ENCODE measurements at regions not wholly inside any gene's neighbourhood (a gene's known extent, or its start where the extent isn't known, plus 50 kb on each side); places are given as distances from the start of the nearest gene placed in this dataset.

DNA sequence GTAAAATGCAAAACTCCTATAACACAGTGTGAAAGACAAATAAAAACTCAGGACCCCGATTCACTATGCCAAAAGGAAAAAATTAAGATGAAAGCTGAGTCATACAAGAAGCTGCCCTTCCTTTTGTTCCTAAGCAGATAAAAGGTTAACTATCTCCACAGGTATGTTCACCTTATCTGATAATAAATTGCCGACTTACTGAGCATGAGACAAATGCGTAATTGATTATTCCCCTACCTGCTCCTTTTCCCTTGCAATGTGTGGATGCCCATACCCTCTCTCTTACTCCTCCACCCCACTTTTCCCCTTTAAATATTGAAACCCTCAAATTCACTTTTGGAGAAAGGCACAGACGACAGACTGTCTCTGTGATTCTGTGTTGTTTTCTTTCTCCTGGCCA is 148.6 kb upstream of the TMEM260 start:
- ChIA-PET CTCF (interaction anchor here (1.3 kb wide), 1 partner anchor 9 kb away, joined by 3 read pairs; no protein-coding TSS in a partner anchor), POLR2A (no interaction called here)

DNA sequence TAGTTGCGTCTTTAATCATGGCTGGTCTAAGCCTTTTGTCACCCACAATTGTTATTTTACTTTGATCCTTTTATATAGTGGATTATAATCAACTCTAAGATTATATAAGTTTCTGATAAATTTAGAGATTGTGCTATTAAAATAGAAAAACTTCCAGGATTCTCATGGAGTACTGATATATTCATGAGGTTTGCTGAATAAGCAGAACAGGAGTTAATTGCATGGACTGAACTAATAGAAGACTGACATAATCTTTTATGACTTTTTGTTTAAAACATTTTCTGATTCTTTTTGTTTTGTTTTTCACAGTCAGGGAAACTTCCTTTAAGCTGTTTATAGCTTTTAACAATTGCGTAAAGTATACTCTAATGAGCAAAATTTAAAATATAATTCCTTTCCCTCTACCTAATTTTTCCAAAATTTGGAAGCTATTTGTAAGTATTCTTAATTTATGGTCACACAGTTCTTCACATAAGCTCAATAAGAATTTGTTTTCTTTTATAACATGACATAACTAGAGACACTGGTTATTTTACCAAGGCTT is 129.9 kb upstream of the TMEM260 start:
- no peaks in the 10 kb centered on the region for H3K27me3 ChIP-seq (ENCODE audit: insufficient read depth, low read length)

More for the DNA sequence above, 148.6 kb upstream of the TMEM260 start:
- H3K4me1 ChIP-seq (ENCODE audit: control insufficient read depth in 1 of 2, insufficient read depth in 2 of 2, low read length in 2 of 2): no peaks in the 10 kb centered on the region
- no peaks in the 10 kb centered on the region for H4K20me1 ChIP-seq (ENCODE audit: insufficient read depth)
- no peak overlapping the region for H3K27ac ChIP-seq (ENCODE audit: low read depth, low read length)
- DNase-seq (ENCODE audit: low read depth, low spot score): no peak
- TF ChIP-seq, protein P1, sequence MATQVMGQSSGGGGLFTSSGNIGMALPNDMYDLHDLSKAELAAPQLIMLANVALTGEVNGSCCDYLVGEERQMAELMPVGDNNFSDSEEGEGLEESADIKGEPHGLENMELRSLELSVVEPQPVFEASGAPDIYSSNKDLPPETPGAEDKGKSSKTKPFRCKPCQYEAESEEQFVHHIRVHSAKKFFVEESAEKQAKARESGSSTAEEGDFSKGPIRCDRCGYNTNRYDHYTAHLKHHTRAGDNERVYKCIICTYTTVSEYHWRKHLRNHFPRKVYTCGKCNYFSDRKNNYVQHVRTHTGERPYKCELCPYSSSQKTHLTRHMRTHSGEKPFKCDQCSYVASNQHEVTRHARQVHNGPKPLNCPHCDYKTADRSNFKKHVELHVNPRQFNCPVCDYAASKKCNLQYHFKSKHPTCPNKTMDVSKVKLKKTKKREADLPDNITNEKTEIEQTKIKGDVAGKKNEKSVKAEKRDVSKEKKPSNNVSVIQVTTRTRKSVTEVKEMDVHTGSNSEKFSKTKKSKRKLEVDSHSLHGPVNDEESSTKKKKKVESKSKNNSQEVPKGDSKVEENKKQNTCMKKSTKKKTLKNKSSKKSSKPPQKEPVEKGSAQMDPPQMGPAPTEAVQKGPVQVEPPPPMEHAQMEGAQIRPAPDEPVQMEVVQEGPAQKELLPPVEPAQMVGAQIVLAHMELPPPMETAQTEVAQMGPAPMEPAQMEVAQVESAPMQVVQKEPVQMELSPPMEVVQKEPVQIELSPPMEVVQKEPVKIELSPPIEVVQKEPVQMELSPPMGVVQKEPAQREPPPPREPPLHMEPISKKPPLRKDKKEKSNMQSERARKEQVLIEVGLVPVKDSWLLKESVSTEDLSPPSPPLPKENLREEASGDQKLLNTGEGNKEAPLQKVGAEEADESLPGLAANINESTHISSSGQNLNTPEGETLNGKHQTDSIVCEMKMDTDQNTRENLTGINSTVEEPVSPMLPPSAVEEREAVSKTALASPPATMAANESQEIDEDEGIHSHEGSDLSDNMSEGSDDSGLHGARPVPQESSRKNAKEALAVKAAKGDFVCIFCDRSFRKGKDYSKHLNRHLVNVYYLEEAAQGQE (IDR thresholded peaks at IDR 0.05; ENCODE audit: low read depth): no peak
- TF ChIP-seq SP1 (IDR thresholded peaks at IDR 0.05; ENCODE audit: low read depth) (no peak), CEBPB (IDR thresholded peaks at IDR 0.05; ENCODE audit: low read depth) (no peak)
- ATAC-seq: no peak
- no peaks in the 10 kb centered on the region for H3K9me3 ChIP-seq (ENCODE audit: control insufficient read depth in 1 of 2, insufficient read depth in 1 of 2, low read depth in 1 of 2, low read length in 2 of 2)
- H3K79me2 ChIP-seq (ENCODE audit: insufficient read depth, low read length): no peaks in the 10 kb centered on the region
- intact Hi-C loops (cut with micrococcal nuclease): no loop called here
- no peak overlapping the region for H3K4me3 ChIP-seq (replicated peaks in 1 of 2; ENCODE audit: low read depth in 1 of 2, low read length in 2 of 2)
- H3K27me3 ChIP-seq (ENCODE audit: insufficient read depth, low read length): peaks cover 18% of the 10 kb centered on the region; the same call in 1 of the 2 replicates
- no TSS peak for BruUV-seq (replicated peaks)
- H3K36me3 ChIP-seq (ENCODE audit: control insufficient read depth in 1 of 2, insufficient read depth in 2 of 2, low read length in 2 of 2): no peaks in the 10 kb centered on the region
- H3K9me2 ChIP-seq (ENCODE audit: insufficient read depth): no peaks in the 10 kb centered on the region
- RAD21 ChIA-PET (ENCODE audit: low non-redundant PET in 1 of 2, low total read pairs in 2 of 2, uncharacterized antibody in 2 of 2, unreplicated experiment in 2 of 2): no interaction called here
- no peak overlapping the region for H2AFZ ChIP-seq (ENCODE audit: low read depth, low read length, poor library complexity, severe bottlenecking)
- no peak overlapping the region for H3K4me2 ChIP-seq (ENCODE audit: low read length)
- no peak overlapping the region for H3K9ac ChIP-seq (ENCODE audit: low read length)

More for the DNA sequence above, 129.9 kb upstream of the TMEM260 start:
- RAD21 ChIA-PET (ENCODE audit: low non-redundant PET in 1 of 2, low total read pairs in 2 of 2, uncharacterized antibody in 2 of 2, unreplicated experiment in 2 of 2): no interaction called here
- H3K4me2 ChIP-seq (ENCODE audit: low read length): no peak overlapping the region
- ATAC-seq (no peak), DNase-seq (ENCODE audit: low read depth, low spot score) (no peak)
- no TSS peak for BruUV-seq (replicated peaks)
- H3K9me3 ChIP-seq (ENCODE audit: control insufficient read depth in 1 of 2, insufficient read depth in 1 of 2, low read depth in 1 of 2, low read length in 2 of 2): no peaks in the 10 kb centered on the region
- CTCF ChIA-PET: no interaction called here
- POLR2A ChIA-PET: no interaction called here
- TF ChIP-seq FOSL1 (IDR thresholded peaks at IDR 0.05; ENCODE audit: low read depth) (no peak), EGR1 (IDR thresholded peaks at IDR 0.05; ENCODE audit: low read depth) (no peak), SRF (IDR thresholded peaks at IDR 0.05; ENCODE audit: low read depth) (no peak), POLR2A (IDR thresholded peaks at IDR 0.05; ENCODE audit: borderline replicate concordance, extremely low read depth, insufficient read depth, insufficient read length) (no peak), CBX3 (IDR thresholded peaks at IDR 0.05; ENCODE audit: low read depth) (no peak), ZNF274 (IDR thresholded peaks at IDR 0.05; ENCODE audit: low read depth, low read length) (no peak)
- TF ChIP-seq, protein P2, sequence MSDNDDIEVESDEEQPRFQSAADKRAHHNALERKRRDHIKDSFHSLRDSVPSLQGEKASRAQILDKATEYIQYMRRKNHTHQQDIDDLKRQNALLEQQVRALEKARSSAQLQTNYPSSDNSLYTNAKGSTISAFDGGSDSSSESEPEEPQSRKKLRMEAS (IDR thresholded peaks at IDR 0.05): no peak
- TF ChIP-seq, protein P3, sequence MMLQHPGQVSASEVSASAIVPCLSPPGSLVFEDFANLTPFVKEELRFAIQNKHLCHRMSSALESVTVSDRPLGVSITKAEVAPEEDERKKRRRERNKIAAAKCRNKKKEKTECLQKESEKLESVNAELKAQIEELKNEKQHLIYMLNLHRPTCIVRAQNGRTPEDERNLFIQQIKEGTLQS (IDR thresholded peaks at IDR 0.05): no peak
- no peaks in the 10 kb centered on the region for H3K36me3 ChIP-seq (ENCODE audit: control insufficient read depth in 1 of 2, insufficient read depth in 2 of 2, low read length in 2 of 2)
- no peaks in the 10 kb centered on the region for H3K9me2 ChIP-seq (ENCODE audit: insufficient read depth)
- H3K27ac ChIP-seq (ENCODE audit: low read depth, low read length): no peak overlapping the region
- intact Hi-C loops (cut with micrococcal nuclease): no loop called here
- no peaks in the 10 kb centered on the region for H3K79me2 ChIP-seq (ENCODE audit: insufficient read depth, low read length)
- no peaks in the 10 kb centered on the region for H3K4me1 ChIP-seq (ENCODE audit: control insufficient read depth in 1 of 2, insufficient read depth in 2 of 2, low read length in 2 of 2)
- no peaks in the 10 kb centered on the region for H4K20me1 ChIP-seq (ENCODE audit: insufficient read depth)
- no peak overlapping the region for H3K4me3 ChIP-seq (replicated peaks in 1 of 2; ENCODE audit: low read depth in 1 of 2, low read length in 2 of 2)
- no peak overlapping the region for H3K9ac ChIP-seq (ENCODE audit: low read length)
- no peak overlapping the region for H2AFZ ChIP-seq (ENCODE audit: low read depth, low read length, poor library complexity, severe bottlenecking)

Data from HCT116 (cell line).